Left renal cortex interstitium (tissue), 4 donors: ENCODE measurements at regions not wholly inside any gene's neighbourhood (a gene's known extent, or its start where the extent isn't known, plus 50 kb on each side); places are given as distances from the start of the nearest gene placed in this dataset.
"Not testable (repeated sequence)": the region's sequence is repeated elsewhere in the genome, so short reads cannot be mapped to it uniquely, and the experiment has no call there.

Source experiments
- DNase-seq, 4 donors: peaks; one replicate each; pipeline ENCODE4 v3.0.0-alpha.2; 2013; ENCODE audit warnings: low read depth in 4 of 4, low spot score in 2 of 4, missing footprints in 1 of 4

DNA sequence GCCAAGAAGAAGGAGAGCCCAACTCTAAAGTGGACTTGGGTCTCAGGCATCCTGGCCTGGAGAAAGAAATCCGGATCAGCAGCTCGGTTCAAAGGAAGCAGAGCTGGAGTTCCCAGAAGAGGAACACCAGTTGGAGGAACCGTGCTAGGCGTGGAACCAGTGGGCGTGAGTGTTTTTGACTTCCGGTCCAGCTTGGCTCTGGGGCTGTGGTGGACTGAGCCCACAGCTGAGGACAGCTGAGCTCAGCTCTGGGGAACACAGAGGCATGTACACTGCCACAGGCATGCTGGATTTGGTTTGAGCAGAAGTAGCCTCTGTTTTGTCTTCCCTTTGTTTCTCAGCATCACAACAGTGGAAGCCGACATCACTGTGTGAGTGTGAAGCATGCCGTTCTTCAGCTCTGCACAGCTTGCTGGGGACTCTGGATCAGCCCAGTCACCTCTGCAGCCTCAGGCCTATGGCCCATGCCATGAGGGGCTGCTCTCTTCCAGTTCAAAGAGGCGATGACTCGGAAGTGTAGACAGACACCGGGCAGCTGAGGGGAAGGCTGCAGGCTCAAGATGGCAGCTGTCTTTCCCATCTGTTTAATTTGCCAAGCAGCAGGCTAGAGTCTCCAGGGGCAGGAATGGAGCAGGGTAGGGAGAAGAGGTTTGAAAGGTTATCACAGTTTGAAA lies 185.8 kb upstream of the UBE3A start:
- DNase-seq = no peak

- DNase-seq = no peak
Measured at GRCh38 chr15:25623708-25624107, 184.9 kb upstream of the UBE3A start.

DNA sequence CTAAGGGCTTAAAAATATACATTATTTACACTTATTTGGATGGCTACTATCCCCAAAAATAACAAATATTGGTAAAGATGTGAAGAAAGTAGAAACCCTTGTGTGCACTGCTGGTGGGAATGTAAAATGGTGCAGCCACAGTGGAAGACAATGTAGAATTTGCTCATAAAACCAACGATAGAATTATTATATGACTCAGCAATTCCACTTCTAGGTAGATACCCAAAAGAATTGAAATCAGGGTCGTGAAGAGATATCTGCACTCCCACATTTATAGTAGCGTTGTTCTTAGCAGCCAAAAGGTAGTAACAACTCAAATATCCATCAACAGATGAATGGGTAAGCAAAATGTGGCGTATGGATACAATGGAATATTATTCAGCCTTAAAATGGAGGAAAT lies 181.6 kb upstream of the UBE3A start:
- no peak for DNase-seq

DNA sequence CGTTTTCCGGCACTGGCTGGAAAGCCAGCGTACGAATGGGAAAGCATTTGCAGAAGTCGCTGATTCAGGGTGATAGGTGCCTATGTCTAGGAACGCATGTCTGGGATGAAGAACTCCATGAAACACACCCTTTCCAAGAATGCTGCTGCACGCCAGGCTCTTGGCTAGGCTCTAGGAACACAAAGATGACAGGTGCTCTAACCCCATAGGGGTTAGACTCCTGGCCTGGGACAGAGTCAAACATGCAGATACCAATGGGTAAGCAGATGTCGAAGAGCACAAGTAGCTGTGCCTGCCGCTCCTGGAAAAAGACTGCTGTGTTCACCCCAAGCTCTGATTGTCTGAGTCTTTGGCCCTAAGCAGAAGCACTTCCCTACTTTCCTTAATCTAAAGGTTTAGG lies 180.9 kb upstream of the UBE3A start:
- DNase-seq = no peak

- DNase-seq = no peak
Measured at GRCh38 chr15:25619076-25619475, 180.3 kb upstream of the UBE3A start.

GRCh38 chr15:25618161-25618560 lies 179.3 kb upstream of the UBE3A start:
- DNase-seq = no peak

- no peak for DNase-seq
Measured at GRCh38 chr15:25616471-25616870, 177.6 kb upstream of the UBE3A start.

DNA sequence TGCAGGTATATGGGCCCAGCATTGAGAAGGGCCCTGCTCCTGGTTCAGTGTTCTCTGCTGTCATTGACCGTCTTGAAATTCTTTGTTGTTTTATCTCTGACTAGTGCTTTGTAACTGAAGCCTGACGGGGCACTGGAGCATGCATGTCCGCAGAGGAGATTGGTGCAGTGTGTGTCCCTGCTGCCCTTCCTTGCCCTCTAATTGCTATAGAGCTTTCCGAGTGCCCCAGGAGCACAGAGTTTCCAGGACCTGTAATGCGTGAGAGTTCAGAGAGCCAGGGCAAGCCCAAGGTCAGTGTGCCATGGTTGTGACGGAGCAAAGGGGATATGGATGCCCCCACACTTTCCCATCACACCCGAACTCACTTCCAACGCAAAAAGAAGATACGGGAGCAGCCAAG lies 174.3 kb upstream of the UBE3A start:
- DNase-seq = no peak

DNA sequence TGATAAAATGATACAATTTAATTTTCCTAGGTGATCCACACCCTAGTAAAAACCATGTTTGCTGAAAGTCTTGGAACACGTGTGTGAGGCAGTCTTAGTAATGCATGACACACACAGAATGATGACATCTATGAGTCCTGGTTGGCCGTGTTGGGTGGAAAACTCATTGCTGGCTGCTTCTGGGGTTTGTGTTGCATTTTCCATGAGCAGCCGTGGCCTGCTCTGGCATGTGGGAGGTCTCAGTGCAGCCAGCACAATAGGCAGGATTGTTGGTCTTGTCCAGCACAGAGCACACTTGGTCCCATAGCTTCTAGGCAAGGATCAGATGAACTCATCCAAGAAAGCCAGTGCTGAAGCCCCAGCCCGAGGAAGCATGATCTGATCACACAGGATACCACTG lies 172.8 kb upstream of the UBE3A start:
- no peak for DNase-seq

DNA sequence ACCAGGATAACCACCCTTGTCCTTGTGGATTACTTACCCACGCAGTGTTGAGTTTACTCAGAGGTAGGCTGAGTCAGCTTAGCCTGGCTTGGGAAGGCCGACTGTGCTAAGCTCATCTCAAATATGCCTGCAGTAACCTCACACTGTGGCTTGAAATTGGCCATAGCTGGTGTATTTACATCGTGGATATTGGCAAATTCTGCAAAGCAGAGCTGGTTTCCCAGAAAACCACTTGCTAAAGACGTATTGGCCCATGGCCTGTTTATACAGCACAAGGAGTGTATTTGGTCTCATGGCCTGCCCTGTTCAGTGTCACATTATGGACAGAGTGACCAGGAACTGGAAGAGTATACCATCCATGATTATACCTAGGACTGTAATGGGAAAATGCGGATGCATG lies 170.5 kb upstream of the UBE3A start:
- DNase-seq = no peak

DNA sequence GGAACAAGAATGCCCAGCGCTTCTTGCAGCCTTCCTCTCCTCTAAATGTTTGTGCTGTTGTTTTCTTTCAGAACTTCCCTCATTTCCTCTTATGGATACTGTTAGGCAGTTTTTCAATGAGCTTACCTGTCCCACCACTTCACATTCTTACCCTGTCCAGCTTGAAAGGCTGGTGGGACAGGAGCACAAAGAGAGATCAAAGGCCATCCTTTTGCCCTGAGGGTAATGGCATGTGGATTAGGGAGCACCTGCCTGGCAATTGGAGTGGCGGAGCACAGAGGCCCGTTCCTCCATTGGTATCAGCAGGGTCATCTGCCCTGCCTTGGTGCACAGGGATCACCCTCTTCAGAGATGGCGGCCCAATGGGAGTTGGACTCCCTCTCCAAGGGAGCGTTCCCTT lies 170.1 kb upstream of the UBE3A start:
- no peak for DNase-seq

DNA sequence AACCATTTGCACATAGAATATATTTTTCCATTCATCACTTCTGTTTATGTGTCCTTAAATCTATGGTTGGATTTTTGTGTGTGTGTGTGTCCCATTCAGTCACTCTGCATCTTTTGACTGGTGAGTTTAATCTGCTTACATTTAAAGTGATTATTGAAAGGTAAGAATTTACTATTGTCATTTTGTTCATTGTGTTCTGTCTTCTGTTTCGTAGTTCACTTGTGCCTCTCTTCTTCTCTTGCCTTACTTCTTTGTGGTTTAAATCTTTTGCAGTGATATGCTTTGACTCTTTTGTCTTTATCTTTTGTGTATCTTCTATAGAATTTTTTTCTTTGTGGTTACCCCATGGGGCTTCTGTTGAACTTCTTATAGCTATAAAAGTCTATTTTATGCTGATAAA lies 166.3 kb upstream of the UBE3A start:
- DNase-seq = no peak

GRCh38 chr15:25600751-25601150 lies 161.9 kb upstream of the UBE3A start:
- DNase-seq = no peak

- no peak for DNase-seq
Measured at GRCh38 chr15:25597571-25597970, 158.7 kb upstream of the UBE3A start.

- DNase-seq = no peak
Measured at GRCh38 chr15:25596644-25597562, 158.1 kb upstream of the UBE3A start.

GRCh38 chr15:25587616-25588340 lies 149.0 kb upstream of the UBE3A start:
- DNase-seq = no peak

DNA sequence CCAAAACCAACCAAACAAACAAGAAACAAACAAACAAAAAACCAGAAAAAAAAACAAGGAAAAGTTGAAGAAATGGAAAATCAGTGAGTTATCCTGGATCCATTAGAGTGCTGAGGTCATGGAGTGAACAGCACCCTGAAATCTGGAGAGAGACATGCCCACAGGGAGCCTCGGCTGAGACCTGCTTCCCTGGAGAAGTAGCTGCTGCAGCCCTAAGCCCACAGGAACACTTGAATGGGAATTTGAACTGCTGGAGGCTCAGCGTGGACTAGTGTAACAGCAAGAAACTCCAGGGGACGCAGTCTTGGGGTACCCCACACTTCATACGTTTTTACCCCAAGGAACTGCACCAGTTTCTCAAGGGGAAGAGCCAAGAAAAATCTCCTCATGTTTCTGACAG lies 144.1 kb upstream of the UBE3A start:
- DNase-seq = no peak

GRCh38 chr15:25579127-25579526 lies 140.3 kb upstream of the UBE3A start:
- no peak for DNase-seq

DNA sequence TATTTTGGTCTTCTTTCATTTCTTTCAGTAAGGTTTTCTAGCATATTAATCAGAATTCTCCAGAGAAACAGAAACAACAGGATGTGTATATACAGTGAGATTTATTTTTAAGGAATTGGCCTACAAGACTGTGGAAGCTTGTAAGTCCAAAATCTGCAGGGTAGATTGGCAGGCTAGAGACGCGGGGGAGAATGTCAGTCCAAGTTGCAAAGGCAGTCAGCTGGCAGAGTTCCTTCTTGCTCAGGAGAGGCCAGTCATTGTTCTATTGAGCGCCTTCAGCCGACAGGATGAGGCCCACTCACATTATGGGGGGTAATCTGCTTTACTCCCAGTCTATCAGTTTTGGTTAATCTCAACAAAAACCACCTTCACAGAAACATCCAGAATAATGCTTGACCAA lies 133.4 kb upstream of the UBE3A start:
- no peak for DNase-seq

- DNase-seq = no peak
Measured at GRCh38 chr15:25568751-25569150, 129.9 kb upstream of the UBE3A start.

DNA sequence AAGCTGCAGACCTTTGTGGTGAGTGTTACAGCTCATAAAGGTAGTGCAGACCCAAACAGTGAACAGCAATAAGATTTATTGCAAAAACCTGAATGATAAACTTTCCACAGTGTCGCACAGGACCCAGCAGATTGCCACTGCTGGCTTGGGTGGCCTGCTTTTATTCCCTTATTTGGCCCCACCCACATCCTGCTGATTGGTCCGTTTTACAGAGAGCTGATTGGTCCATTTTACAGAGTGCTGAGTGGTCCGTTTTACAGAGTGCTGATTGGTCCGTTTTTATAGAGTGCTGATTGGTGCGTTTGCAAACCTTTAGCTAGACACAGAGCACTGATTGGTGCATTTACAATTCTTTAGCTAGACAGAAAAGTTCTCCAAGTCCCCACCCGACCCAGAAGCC lies 127.7 kb upstream of the UBE3A start:
- not testable (repeated sequence) for DNase-seq
